SK-N-SH (cell line): ENCODE measurements at regions not wholly inside any gene's neighbourhood (a gene's known extent, or its start where the extent isn't known, plus 50 kb on each side); places are given as distances from the start of the nearest gene placed in this dataset.

Source experiments
- CTCF ChIA-PET: fragments of 300-600, 350-600 bp; formaldehyde crosslinking; extraction: SDS; loops from one replicate; lab custom pipeline; 2021; lab: Yijun Ruan, JAX
- POLR2A ChIA-PET: fragments of 350-600 bp; sonication (Branson Sonifier 250); formaldehyde crosslinking; extraction: SDS; loops from one replicate; lab custom pipeline; 2020; ENCODE audit warnings: antibody characterized with exemption, inconsistent platforms; lab: Yijun Ruan, JAX
- DNase-seq: peaks from one replicate; pipeline ENCODE4 v3.0.0; 2012
- H2AFZ ChIP-seq: fragments of 200-600 bp; sonication (generic); 2 replicates; pipeline ENCODE4 v1.8.1; 2016; ENCODE audit warnings: antibody characterized with exemption, mild to moderate bottlenecking, low read depth
- H3F3A ChIP-seq: fragments of 200-600 bp; sonication (generic); replicated peaks from 2 replicates; pipeline ENCODE3; 2016; ENCODE audit warnings: antibody characterized with exemption, mild to moderate bottlenecking; ENCODE audit not compliant: insufficient read depth
- H3K27ac ChIP-seq, 2 experiments: fragments of 200-500 bp in 1 of 2; fragments of 200-600 bp in 1 of 2; sonication (Bioruptor generic) in 1 of 2; sonication (generic), shearing (Covaris generic) in 1 of 2; 2 replicates each; pipeline versions ENCODE4 v1.5.1 to v1.6.1; 2014 to 2016; ENCODE audit warnings: low read depth in 2 of 2, inconsistent platforms in 1 of 2, low read length in 1 of 2, mild to moderate bottlenecking in 1 of 2, mixed read lengths in 1 of 2
- H3K27me3 ChIP-seq: fragments of 200-600 bp; sonication (generic), shearing (Covaris generic); 2 replicates; pipeline ENCODE4 v1.6.1; 2016; ENCODE audit warnings: mixed run types; ENCODE audit not compliant: insufficient read depth
- H3K36me3 ChIP-seq, 2 experiments: fragments of 200-500 bp in 1 of 2; fragments of 200-600 bp in 1 of 2; sonication (Bioruptor generic) in 1 of 2; sonication (generic) in 1 of 2; replicated peaks in 1 of 2; 2 replicates each; pipeline versions ENCODE3 to v1.5.1; 2014 to 2016; ENCODE audit warnings: low read length in 1 of 2, mild to moderate bottlenecking in 1 of 2; ENCODE audit not compliant: insufficient read depth in 2 of 2, control insufficient read depth in 1 of 2
- H3K4me1 ChIP-seq, 2 experiments: fragments of 200-500 bp in 1 of 2; fragments of 200-600 bp in 1 of 2; sonication (Bioruptor generic) in 1 of 2; sonication (generic), shearing (Covaris generic) in 1 of 2; 2 replicates each; pipeline versions ENCODE4 v1.5.1 to v1.6.1; 2014 to 2016; ENCODE audit warnings: low read depth in 1 of 2, low read length in 1 of 2, mixed run types in 1 of 2; ENCODE audit not compliant: insufficient read depth in 2 of 2, control insufficient read depth in 1 of 2
- H3K4me2 ChIP-seq: fragments of 200-600 bp; sonication (generic), shearing (Covaris generic); 2 replicates; pipeline ENCODE4 v1.6.1; 2017; ENCODE audit warnings: mixed run types
- H3K4me3 ChIP-seq, 2 experiments: fragments of 200-500 bp in 1 of 2; fragments of 200-600 bp in 1 of 2; sonication (Bioruptor generic) in 1 of 2; sonication (generic), shearing (Covaris generic) in 1 of 2; 2 replicates each; pipeline versions ENCODE4 v1.5.1 to v1.8.1; 2014 to 2016; ENCODE audit warnings: low read depth in 2 of 2, inconsistent platforms in 1 of 2, low read length in 1 of 2, mild to moderate bottlenecking in 1 of 2, mixed read lengths in 1 of 2, moderate library complexity in 1 of 2
- H3K79me2 ChIP-seq: fragments of 200-600 bp; sonication (generic); 2 replicates; pipeline ENCODE4 v1.8.1; 2017; ENCODE audit warnings: mild to moderate bottlenecking; ENCODE audit not compliant: insufficient read depth
- H3K9ac ChIP-seq: fragments of 200-600 bp; sonication (generic); 2 replicates; pipeline ENCODE4 v1.6.1; 2017; ENCODE audit warnings: mixed run types
- H3K9me2 ChIP-seq: fragments of 200-600 bp; sonication (generic); 2 replicates; pipeline ENCODE4 v1.6.1; 2017; ENCODE audit warnings: mixed run types
- H3K9me3 ChIP-seq: fragments of 200-600 bp; sonication (generic); 2 replicates; pipeline ENCODE4 v1.6.1; 2017; ENCODE audit warnings: mixed run types, mild to moderate bottlenecking, moderate library complexity
- H4K20me1 ChIP-seq: fragments of 200-600 bp; sonication (generic); 2 replicates; pipeline ENCODE4 v1.6.1; 2017; ENCODE audit warnings: mild to moderate bottlenecking, mixed run types; ENCODE audit not compliant: insufficient read depth
- CHD2 ChIP-seq: fragments of 150-350 bp; IDR thresholded peaks from 2 replicates; pipeline ENCODE4 v1.6.1; 2018; ENCODE audit warnings: low read length; ENCODE audit not compliant: partially characterized antibody
- EP300 ChIP-seq, 2 experiments: IDR thresholded peaks; 2 replicates each; pipeline versions ENCODE4 v1.4.0 to v1.6.1; 2012; ENCODE audit warnings: borderline replicate concordance in 1 of 2, low read depth in 1 of 2, low read length in 1 of 2
- FOSL2 ChIP-seq: IDR thresholded peaks from 2 replicates; pipeline ENCODE4 v1.4.0; 2012; ENCODE audit warnings: low read depth, mild to moderate bottlenecking, moderate library complexity, borderline replicate concordance
- FOXM1 ChIP-seq: IDR thresholded peaks from 2 replicates; pipeline ENCODE4 v1.4.0; 2012; ENCODE audit warnings: low read depth, mild to moderate bottlenecking
- GATA2 ChIP-seq: sonication (generic); formaldehyde crosslinking; IDR thresholded peaks from 2 replicates; pipeline ENCODE4 v1.5.0; 2020; ENCODE audit warnings: mild to moderate bottlenecking, missing genetic modification reagents
- MEF2A ChIP-seq: IDR thresholded peaks from 2 replicates; pipeline ENCODE4 v1.4.0; 2012; ENCODE audit warnings: low read depth, borderline replicate concordance
- NFIC ChIP-seq: IDR thresholded peaks from 2 replicates; pipeline ENCODE4 v1.4.0; 2012; ENCODE audit warnings: borderline replicate concordance
- PBX3 ChIP-seq: IDR thresholded peaks from 2 replicates; pipeline ENCODE4; 2012
- RCOR1 ChIP-seq: fragments of 150-350 bp; IDR thresholded peaks from 2 replicates; pipeline ENCODE4 v1.6.1; 2017; ENCODE audit warnings: antibody characterized with exemption, low read length
- RFX5 ChIP-seq: IDR thresholded peaks from 2 replicates; pipeline ENCODE4 v1.6.1; 2012; ENCODE audit warnings: mild to moderate bottlenecking, improper control_type of control experiment, low read length
- RXRA ChIP-seq: IDR thresholded peaks from 2 replicates; pipeline ENCODE4 v1.4.0; 2012; ENCODE audit warnings: low read depth, mild to moderate bottlenecking, borderline replicate concordance
- SIN3A ChIP-seq: IDR thresholded peaks from 2 replicates; pipeline ENCODE4 v1.6.1; 2012; ENCODE audit warnings: low read depth, mild to moderate bottlenecking, low read length, moderate library complexity, borderline replicate concordance
- TAF1 ChIP-seq: IDR thresholded peaks from 2 replicates; pipeline ENCODE4 v1.6.1; 2012; ENCODE audit warnings: low read depth, mild to moderate bottlenecking, low read length, moderate library complexity, borderline replicate concordance
- YY1 ChIP-seq: IDR thresholded peaks from 2 replicates; pipeline ENCODE4 v1.4.0; 2012; ENCODE audit warnings: low read depth, mild to moderate bottlenecking
- WGBS: methylation state at CpG from one replicate; pipeline ENCODE4 v1.1.6; 2017; ENCODE audit warnings: low lambda C conversion rate; 5-methylcytosine and 5-hydroxymethylcytosine counted together
- TF ChIP-seq, protein P1 (sequence below): IDR thresholded peaks from 2 replicates; pipeline ENCODE4 v1.6.1; 2012; ENCODE audit warnings: mild to moderate bottlenecking, low read depth, low read length, moderate library complexity
- TF ChIP-seq, protein P2 (sequence below): fragments of 150-350 bp; IDR thresholded peaks from 2 replicates; pipeline ENCODE4 v1.6.1; 2016; ENCODE audit warnings: mild to moderate bottlenecking, low read depth, low read length
- TF ChIP-seq, protein P3 (sequence below): IDR thresholded peaks from 2 replicates; pipeline ENCODE4 v1.4.0; 2012; ENCODE audit warnings: low read depth, borderline replicate concordance

DNA sequence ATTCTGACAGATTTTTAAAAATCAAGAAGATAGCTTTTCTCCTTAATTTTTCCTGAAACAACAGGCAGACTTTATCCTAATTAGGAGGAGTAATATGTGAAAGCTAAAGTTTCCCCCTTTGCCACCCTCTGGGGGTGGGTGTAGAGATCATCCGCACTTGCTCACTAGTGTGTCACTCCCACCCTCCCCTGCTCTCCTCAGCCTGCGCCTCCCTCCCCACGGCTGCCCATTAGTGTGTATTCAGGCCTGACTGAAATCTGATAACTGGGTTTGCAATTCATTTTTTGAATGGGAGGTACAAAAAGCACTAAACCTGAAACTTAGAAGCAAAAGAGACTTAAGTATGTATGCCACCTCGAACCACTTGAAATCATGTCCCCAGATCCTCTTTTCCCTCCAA, 110.4 kb upstream of the TRIM2 start (continued):
- TF ChIP-seq EP300 (IDR thresholded peaks at IDR 0.05; ENCODE audit: borderline replicate concordance in 1 of 2, low read depth in 1 of 2, low read length in 1 of 2) = no peak

GRCh38 chr4:153094435-153094834, 109.8 kb upstream of the TRIM2 start:
- H3K9ac ChIP-seq = no peak overlapping the region
- no peak for DNase-seq
- TF ChIP-seq, protein P1, sequence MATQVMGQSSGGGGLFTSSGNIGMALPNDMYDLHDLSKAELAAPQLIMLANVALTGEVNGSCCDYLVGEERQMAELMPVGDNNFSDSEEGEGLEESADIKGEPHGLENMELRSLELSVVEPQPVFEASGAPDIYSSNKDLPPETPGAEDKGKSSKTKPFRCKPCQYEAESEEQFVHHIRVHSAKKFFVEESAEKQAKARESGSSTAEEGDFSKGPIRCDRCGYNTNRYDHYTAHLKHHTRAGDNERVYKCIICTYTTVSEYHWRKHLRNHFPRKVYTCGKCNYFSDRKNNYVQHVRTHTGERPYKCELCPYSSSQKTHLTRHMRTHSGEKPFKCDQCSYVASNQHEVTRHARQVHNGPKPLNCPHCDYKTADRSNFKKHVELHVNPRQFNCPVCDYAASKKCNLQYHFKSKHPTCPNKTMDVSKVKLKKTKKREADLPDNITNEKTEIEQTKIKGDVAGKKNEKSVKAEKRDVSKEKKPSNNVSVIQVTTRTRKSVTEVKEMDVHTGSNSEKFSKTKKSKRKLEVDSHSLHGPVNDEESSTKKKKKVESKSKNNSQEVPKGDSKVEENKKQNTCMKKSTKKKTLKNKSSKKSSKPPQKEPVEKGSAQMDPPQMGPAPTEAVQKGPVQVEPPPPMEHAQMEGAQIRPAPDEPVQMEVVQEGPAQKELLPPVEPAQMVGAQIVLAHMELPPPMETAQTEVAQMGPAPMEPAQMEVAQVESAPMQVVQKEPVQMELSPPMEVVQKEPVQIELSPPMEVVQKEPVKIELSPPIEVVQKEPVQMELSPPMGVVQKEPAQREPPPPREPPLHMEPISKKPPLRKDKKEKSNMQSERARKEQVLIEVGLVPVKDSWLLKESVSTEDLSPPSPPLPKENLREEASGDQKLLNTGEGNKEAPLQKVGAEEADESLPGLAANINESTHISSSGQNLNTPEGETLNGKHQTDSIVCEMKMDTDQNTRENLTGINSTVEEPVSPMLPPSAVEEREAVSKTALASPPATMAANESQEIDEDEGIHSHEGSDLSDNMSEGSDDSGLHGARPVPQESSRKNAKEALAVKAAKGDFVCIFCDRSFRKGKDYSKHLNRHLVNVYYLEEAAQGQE = no peak
- no peak for TF ChIP-seq TAF1
- no peak for TF ChIP-seq YY1
- TF ChIP-seq FOSL2 = no peak
- no peak for TF ChIP-seq RXRA
- TF ChIP-seq RFX5 = no peak
- TF ChIP-seq, protein P2, sequence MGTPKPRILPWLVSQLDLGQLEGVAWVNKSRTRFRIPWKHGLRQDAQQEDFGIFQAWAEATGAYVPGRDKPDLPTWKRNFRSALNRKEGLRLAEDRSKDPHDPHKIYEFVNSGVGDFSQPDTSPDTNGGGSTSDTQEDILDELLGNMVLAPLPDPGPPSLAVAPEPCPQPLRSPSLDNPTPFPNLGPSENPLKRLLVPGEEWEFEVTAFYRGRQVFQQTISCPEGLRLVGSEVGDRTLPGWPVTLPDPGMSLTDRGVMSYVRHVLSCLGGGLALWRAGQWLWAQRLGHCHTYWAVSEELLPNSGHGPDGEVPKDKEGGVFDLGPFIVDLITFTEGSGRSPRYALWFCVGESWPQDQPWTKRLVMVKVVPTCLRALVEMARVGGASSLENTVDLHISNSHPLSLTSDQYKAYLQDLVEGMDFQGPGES = no peak
- TF ChIP-seq SIN3A = no peak
- TF ChIP-seq CHD2 = no peak
- no peak for TF ChIP-seq PBX3
- no peak for TF ChIP-seq NFIC
- no peak for TF ChIP-seq GATA2 (CRISPR knock-in tag)
- TF ChIP-seq, protein P3, sequence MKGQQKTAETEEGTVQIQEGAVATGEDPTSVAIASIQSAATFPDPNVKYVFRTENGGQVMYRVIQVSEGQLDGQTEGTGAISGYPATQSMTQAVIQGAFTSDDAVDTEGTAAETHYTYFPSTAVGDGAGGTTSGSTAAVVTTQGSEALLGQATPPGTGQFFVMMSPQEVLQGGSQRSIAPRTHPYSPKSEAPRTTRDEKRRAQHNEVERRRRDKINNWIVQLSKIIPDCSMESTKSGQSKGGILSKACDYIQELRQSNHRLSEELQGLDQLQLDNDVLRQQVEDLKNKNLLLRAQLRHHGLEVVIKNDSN = no peak
- no peak for TF ChIP-seq RCOR1
- no peak for TF ChIP-seq EP300 (IDR thresholded peaks at IDR 0.05; ENCODE audit: borderline replicate concordance in 1 of 2, low read depth in 1 of 2, low read length in 1 of 2)
- no peak for TF ChIP-seq MEF2A
- no peak for TF ChIP-seq FOXM1
- WGBS = 73% methylated on average over 3 of the region's 3 CpGs
- H3K9me2 ChIP-seq = no peaks in the 10 kb centered on the region
- no peak overlapping the region for H3K4me3 ChIP-seq
- H4K20me1 ChIP-seq = no peaks in the 10 kb centered on the region
- ChIA-PET POLR2A (interaction anchor here (0.6 kb wide), 1 partner anchor 772 kb away, joined by 6 read pairs; no protein-coding TSS in a partner anchor), CTCF (interaction anchor here (1.1 to 9.8 kb wide), 3 partner anchors 10 to 48 kb away, joined by 3 to 76 read pairs (median 6); no protein-coding TSS in a partner anchor)
- 0 out of 2 replicates have a peak, but pooled peaks cover 5% of the 10 kb centered on the region for H3K27me3 ChIP-seq
- no peak overlapping the region for H2AFZ ChIP-seq
- H3K9me3 ChIP-seq = no peaks in the 10 kb centered on the region
- H3K4me1 ChIP-seq = no peaks in the 10 kb centered on the region
- no peak overlapping the region for H3K27ac ChIP-seq
- H3F3A ChIP-seq = no peaks in the 10 kb centered on the region
- no peak overlapping the region for H3K4me2 ChIP-seq
- H3K36me3 ChIP-seq = no peaks in the 10 kb centered on the region
- no peaks in the 10 kb centered on the region for H3K79me2 ChIP-seq
